Suppressor macrophage treated with lipopolysaccharide for 1 hour (primary cell): ENCODE measurements at regions not wholly inside any gene's neighbourhood (a gene's known extent, or its start where the extent isn't known, plus 50 kb on each side); places are given as distances from the start of the nearest gene placed in this dataset.
A peak's percentile ranks its signal among the peaks of the same experiment; 100 is the strongest.
"Not testable (repeated sequence)": the region's sequence is repeated elsewhere in the genome, so short reads cannot be mapped to it uniquely, and the experiment has no call there.

Source experiments
- DNase-seq, 3 donors: peaks; one replicate each; pipeline ENCODE4 v3.0.0-alpha.2; 2020 to 2022

GRCh38 chrX:40224658-40225057 lies 126.9 kb upstream of the BCOR start:
- no peak for DNase-seq

- DNase-seq: not testable (repeated sequence)
Measured at GRCh38 chrX:40222612-40223011, 124.9 kb upstream of the BCOR start.

DNA sequence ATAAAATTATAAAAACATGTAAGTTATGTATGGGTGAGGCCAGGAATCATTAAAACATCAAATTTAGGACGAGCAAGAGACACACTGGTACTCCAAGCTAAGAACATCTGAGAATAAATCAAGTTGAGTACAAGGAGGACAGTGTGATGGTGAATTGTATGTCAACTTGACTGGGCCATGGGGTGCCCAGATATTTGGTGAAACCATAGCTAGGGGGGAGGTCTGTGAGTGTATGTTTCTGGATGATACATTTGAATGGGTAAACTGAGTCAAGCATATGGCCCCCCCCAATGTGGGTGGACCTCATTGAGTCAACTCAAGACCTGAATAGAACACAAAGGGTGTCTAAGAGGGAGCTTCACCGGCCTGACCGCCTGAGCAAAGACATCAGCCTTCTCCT lies 115.3 kb upstream of the BCOR start:
- DNase-seq: no peak

DNA sequence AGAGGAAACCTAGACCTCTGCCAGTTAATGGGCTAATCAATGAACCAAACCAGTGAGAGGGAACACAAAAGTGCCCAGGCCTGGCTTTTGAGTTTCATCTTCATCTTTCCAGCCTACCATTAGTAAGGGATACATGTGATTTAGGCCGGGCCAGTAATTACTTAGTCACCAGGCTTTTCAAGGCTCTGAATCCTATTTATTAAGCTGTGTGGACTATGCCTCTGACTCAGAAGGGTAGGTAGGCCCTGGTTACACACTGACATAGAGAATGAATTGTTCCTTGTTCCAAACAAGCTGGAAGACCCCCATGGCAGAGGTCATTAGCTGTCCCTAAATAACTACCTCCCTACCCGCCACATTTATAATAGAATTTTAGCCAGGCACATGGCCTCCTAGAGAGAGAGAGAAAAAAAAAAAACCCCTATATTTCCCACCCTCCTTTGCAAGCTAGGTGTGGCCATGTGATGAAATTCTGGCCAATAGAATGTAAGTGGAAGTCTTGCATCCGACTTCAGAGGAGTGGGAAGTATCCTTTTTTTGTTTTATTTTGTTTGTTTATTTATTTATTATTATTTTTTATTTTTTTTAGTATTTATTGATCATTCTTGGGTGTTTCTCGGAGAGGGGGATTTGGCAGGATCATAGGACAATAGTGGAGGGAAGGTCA lies 112.3 kb upstream of the BCOR start:
- peak; percentile 34 to 65 (median 49) for DNase-seq

DNA sequence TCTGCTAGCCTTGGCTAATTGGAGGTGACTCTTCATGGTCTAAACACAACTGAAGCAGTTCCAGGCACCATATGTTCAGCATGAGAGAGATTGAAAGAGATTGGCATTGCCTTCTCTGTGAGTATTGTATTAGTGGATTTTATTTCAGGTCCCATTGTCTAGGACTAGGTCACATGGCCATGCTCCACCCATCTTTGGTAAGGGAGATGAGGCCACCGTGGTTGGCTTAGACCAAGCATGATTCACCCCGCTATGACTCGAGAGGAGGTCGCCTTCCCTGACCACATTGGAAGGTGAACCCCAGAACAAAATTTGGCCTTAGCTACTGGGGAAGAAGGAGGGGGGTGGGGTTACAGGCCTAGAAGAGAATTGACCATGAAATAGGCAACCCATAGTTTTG lies 109.9 kb upstream of the BCOR start:
- peak; percentile 70 to 74 (median 71) for DNase-seq

DNA sequence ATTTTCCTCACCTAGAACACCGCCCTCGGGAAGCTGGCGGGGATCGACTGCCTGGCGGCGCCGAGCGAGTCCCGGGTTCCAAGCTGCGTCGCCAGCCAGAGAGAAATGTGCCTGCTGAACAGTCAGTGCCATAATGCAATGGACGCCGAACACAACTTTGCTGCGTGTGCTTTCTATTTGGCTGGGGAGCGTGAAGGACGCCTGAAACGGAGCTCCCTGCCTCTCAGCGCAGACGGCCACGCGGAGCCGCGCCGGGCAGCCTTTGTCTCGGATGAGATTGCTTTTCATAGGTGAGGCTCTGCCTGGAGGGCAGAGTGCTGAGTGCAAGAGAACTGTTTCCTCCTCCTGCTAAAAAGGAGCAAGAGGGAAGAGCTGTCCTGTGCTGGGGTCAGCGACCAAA lies 107.7 kb upstream of the BCOR start:
- no peak for DNase-seq

DNA sequence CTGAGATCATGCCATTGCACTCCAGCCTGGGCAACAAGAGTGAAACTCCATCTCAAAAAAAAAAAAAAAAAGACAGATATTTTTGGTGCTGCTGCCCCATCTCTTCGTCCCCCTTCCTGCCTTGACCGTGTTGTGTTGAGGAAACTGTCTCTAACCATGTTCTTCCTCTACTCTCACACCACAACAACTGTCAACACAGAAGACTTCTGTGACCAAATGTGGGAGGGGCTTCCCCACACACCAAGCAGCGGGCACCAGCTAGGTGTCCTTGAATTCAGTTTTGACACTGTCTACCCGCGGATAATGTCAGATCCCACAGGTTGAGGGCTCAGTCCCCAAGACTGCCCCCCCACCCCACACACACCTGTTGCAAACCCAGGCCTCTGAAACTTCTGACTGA lies 104.7 kb upstream of the BCOR start:
- DNase-seq: no peak

- no peak for DNase-seq
Measured at GRCh38 chrX:40201329-40201885, 103.6 kb upstream of the BCOR start.

DNA sequence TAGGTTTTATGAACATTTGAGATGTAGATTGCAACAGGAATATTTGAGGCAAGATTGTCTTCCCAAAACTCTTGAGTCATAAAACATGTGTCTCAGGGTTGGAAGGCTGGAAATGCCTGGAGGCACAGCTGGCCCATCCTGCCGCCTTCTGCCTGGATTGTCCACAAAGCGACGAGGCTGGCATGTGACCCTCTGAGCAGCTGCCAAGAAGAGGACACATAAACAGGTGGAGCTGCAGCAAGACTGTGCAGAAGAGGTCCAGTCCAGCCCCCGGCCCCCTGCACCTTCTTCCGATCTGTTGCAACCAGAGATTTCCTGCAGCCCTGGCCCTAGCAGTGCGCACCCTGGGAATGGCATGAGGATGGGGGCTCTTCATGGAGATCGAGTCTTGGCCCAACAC lies 101.9 kb upstream of the BCOR start:
- no peak for DNase-seq

DNA sequence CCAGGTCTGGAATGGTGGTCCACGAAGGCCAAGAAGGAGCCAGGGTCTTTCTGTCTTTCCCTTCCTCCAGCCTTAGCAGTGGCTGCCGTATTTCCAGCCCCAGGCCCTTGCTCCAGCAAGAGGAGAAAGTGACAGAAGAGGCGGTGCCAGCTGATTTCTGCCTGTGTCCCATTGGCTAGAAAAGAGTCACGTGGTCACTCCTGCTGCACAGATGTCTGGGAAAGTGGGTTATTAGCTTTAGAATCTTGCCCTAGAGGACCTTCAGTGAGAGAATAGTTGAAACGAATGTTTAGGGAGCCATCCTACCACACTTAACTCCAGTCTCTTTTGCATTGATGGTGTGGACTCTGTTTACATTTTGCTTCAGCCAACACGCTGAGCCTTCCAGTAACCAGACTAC lies 99.3 kb upstream of the BCOR start:
- no peak for DNase-seq

- DNase-seq: no peak
Measured at GRCh38 chrX:40195368-40195767, 97.6 kb upstream of the BCOR start.

- DNase-seq: no peak
Measured at GRCh38 chrX:40192196-40192595, 94.4 kb upstream of the BCOR start.

- DNase-seq: no peak
Measured at GRCh38 chrX:40189637-40190036, 91.9 kb upstream of the BCOR start.

GRCh38 chrX:40188573-40189417 lies 91.0 kb upstream of the BCOR start:
- DNase-seq: peak in 2 of 3 donors; percentile 26 to 48

GRCh38 chrX:40184968-40185367 lies 87.2 kb upstream of the BCOR start:
- no peak for DNase-seq

- DNase-seq: no peak
Measured at GRCh38 chrX:40182615-40183014, 84.9 kb upstream of the BCOR start.

GRCh38 chrX:40182095-40182494 lies 84.3 kb upstream of the BCOR start:
- DNase-seq: no peak

DNA sequence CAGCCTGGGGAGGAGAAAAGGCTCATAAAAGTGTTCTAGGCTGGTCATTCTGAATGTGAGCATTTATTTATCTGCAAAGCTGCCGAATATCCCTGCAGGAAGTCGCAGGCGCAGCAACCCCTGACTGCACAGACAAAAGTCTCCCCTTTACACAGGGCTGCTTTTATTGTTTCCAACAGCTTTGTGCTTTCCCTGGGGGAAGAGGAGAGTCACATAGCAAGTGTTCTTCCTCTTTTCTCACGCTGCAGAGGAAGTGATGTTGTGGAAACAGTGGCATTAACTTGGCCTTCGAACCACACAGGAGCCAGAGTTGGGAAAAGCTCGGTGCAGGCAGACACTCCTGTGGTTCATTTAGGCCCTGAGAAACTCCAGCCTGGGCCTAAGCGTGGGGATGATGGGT lies 81.5 kb upstream of the BCOR start:
- peak; percentile 64 to 83 (median 73) for DNase-seq

DNA sequence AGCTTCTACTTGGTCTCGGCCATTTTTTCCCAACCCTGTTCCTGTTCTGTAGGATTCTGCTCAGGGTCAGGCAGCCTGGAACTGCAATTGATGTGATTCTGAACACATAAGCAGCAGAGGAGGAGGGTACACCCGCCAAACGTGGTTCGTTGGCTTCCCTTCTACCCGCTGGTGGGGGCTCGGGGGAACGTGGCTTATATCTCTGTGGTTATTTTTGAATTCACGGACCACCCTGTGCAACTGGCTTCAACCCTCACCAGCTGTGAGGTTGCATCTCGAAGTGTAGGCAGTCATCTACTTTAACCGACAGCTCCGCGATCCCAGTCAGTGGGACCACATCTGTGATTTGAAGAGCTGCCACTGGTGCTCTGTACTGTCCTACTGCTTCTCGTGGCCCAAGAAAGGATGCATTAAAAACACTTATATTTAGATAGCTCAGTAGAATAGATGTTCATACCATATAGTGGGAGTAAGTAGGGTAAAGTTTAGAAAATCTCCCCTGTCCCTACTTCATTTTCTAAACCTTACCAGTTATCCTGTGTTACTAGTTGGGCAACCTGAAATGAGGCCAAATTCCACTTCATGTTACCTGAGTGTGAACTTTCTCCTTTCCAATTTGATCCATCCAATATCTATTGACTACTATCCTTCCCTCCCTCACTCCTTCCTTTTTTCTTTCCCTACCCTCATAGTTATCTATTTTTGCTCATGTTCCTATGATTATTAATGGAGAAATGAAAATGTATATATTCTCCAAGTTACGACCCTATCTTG lies 80.4 kb upstream of the BCOR start:
- DNase-seq: no peak

- DNase-seq: no peak
Measured at GRCh38 chrX:40177489-40177888, 79.7 kb upstream of the BCOR start.

DNA sequence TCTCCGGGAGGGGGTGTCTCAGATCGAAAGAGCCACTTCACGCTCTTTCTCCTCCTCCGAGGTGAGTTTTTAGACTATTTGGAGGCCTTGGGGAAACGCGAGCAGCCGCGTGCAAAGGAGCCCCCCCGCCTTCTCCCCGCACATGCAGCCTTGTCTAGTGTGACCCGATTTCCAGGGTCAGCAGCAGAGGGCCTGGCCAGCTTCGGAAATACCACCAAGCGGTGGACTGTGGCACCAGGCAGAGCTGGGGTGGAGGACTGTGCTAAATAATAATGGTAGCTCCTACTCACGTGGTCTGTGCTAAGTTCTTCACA lies 79.3 kb upstream of the BCOR start:
- no peak for DNase-seq

GRCh38 chrX:40176351-40177116 lies 78.8 kb upstream of the BCOR start:
- DNase-seq: peak; percentile 40 to 66 (median 51)
